Hematopoietic multipotent progenitor cell (in vitro differentiated cells): ENCODE measurements at regions not wholly inside any gene's neighbourhood (a gene's known extent, or its start where the extent isn't known, plus 50 kb on each side); places are given as distances from the start of the nearest gene placed in this dataset.

Source experiments
- DNase-seq, 3 donors: peaks; one replicate each; pipeline ENCODE4 v3.0.0-alpha.2; 2011 to 2015; ENCODE audit warnings: low read depth in 2 of 3, low spot score in 2 of 3

- DNase-seq, result no peak
Measured at GRCh38 chr2:146870691-146871090, 974.1 kb upstream of the ACVR2A start.

GRCh38 chr2:146869328-146869727, 975.5 kb upstream of the ACVR2A start:
- no peak for DNase-seq

- DNase-seq, result no peak
Measured at GRCh38 chr2:146868051-146868450, 976.8 kb upstream of the ACVR2A start.

- no peak for DNase-seq
Measured at GRCh38 chr2:146867477-146867986, 977.3 kb upstream of the ACVR2A start.

- no peak for DNase-seq
Measured at GRCh38 chr2:146853741-146854444, 990.9 kb upstream of the ACVR2A start.

- DNase-seq, result no peak
Measured at GRCh38 chr2:146852661-146853060, 992.2 kb upstream of the ACVR2A start.

- no peak for DNase-seq
Measured at GRCh38 chr2:146850746-146851145, 994.1 kb upstream of the ACVR2A start.

GRCh38 chr2:146847846-146848245, 997.0 kb upstream of the ACVR2A start:
- no peak for DNase-seq

GRCh38 chr2:146844226-146844990, 1000.4 kb upstream of the ACVR2A start:
- no peak for DNase-seq

GRCh38 chr2:146837857-146838256, 1007.0 kb upstream of the ACVR2A start:
- DNase-seq, result no peak

GRCh38 chr2:146826388-146826787, 1018.4 kb upstream of the ACVR2A start:
- no peak for DNase-seq

- no peak for DNase-seq
Measured at GRCh38 chr2:146821836-146822316, 1023.0 kb upstream of the ACVR2A start.

- DNase-seq, result no peak
Measured at GRCh38 chr2:146820672-146821071, 1024.2 kb upstream of the ACVR2A start.

GRCh38 chr2:146818122-146818521, 1026.7 kb upstream of the ACVR2A start:
- no peak for DNase-seq

- DNase-seq, result no peak
Measured at GRCh38 chr2:146817613-146818012, 1027.2 kb upstream of the ACVR2A start.

GRCh38 chr2:146814971-146815370, 1029.9 kb upstream of the ACVR2A start:
- no peak for DNase-seq

GRCh38 chr2:146807568-146808168, 1037.2 kb upstream of the ACVR2A start:
- no peak for DNase-seq

- DNase-seq, result no peak
Measured at GRCh38 chr2:146806364-146807005, 1038.3 kb upstream of the ACVR2A start.

GRCh38 chr2:146804288-146804687, 1040.5 kb upstream of the ACVR2A start:
- DNase-seq, result no peak

- DNase-seq, result no peak
Measured at GRCh38 chr2:146801886-146802285, 1042.9 kb upstream of the ACVR2A start.

GRCh38 chr2:146786396-146786795, 1058.4 kb upstream of the ACVR2A start:
- DNase-seq, result no peak
